ENCODE measurements at regions not wholly inside any gene's neighbourhood (a gene's known extent, or its start where the extent isn't known, plus 50 kb on each side); places are given as distances from the start of the nearest gene placed in this dataset.

- no peak for TF ChIP-seq CTCF (IDR thresholded peaks at IDR 0.05; ENCODE audit: low read depth, low read length)
- TF ChIP-seq POLR2A (IDR thresholded peaks at IDR 0.05; ENCODE audit: extremely low read depth, insufficient read length) = no peak
- TF ChIP-seq MAX (IDR thresholded peaks at IDR 0.05; ENCODE audit: low read depth, low read length) = no peak
Measured at GRCh38 chr3:13150624-13151023, 77.4 kb upstream of the IQSEC1 start.

Measured in NB4 (cell line).